NB4 (cell line): ENCODE measurements at regions not wholly inside any gene's neighbourhood (a gene's known extent, or its start where the extent isn't known, plus 50 kb on each side); places are given as distances from the start of the nearest gene placed in this dataset.

ENCODE experiments used
- MYC ChIP-seq: IDR thresholded peaks from 2 replicates; pipeline ENCODE4 v1.6.1; 2011; ENCODE audit warnings: low read depth, low read length
- POLR2A ChIP-seq: IDR thresholded peaks from 2 replicates; pipeline ENCODE4 v1.6.1; 2011; ENCODE audit warnings: mild to moderate bottlenecking; ENCODE audit not compliant: insufficient read length; ENCODE audit errors: extremely low read depth
- TF ChIP-seq, protein P1 (sequence below): IDR thresholded peaks from one replicate; pipeline ENCODE4 v1.5.1; 2012; ENCODE audit warnings: low read depth, low read length
- TF ChIP-seq, protein P2 (sequence below): IDR thresholded peaks from 2 replicates; pipeline ENCODE4 v1.6.1; 2011; ENCODE audit warnings: low read depth, low read length

DNA sequence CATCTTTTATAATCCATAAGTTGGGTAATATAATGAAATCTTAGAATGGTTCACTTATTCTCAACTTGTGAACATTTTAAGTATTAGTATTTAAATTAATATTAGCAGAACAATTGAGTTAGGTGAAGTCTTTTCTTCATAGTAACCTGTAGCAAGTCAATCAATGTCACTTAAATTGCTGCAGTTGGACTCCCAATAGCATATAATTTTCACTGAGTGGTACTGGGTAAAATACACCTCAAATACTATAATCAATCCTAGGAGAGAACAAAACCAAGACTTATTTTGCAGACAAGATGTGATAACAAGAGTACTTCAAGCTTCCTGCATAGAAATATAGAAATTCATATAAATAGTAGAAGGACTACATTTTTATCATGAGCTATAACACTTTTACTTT, 677.9 kb upstream of the LRRN3 start:
- TF ChIP-seq POLR2A, result no peak
- TF ChIP-seq, protein P1, sequence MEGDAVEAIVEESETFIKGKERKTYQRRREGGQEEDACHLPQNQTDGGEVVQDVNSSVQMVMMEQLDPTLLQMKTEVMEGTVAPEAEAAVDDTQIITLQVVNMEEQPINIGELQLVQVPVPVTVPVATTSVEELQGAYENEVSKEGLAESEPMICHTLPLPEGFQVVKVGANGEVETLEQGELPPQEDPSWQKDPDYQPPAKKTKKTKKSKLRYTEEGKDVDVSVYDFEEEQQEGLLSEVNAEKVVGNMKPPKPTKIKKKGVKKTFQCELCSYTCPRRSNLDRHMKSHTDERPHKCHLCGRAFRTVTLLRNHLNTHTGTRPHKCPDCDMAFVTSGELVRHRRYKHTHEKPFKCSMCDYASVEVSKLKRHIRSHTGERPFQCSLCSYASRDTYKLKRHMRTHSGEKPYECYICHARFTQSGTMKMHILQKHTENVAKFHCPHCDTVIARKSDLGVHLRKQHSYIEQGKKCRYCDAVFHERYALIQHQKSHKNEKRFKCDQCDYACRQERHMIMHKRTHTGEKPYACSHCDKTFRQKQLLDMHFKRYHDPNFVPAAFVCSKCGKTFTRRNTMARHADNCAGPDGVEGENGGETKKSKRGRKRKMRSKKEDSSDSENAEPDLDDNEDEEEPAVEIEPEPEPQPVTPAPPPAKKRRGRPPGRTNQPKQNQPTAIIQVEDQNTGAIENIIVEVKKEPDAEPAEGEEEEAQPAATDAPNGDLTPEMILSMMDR, result no peak
- no peak for TF ChIP-seq MYC
- TF ChIP-seq, protein P2, sequence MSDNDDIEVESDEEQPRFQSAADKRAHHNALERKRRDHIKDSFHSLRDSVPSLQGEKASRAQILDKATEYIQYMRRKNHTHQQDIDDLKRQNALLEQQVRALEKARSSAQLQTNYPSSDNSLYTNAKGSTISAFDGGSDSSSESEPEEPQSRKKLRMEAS, result no peak
